ENCODE measurements at regions not wholly inside any gene's neighbourhood (a gene's known extent, or its start where the extent isn't known, plus 50 kb on each side); places are given as distances from the start of the nearest gene placed in this dataset.

- H3K4me3 ChIP-seq (ENCODE audit: low read length) = no peak overlapping the region; the same call in 1 of the 2 replicates
- peak; percentile 78 for TF ChIP-seq CTCF (conservative IDR thresholded peaks at IDR 0.05; ENCODE audit: low read length)
- peak; percentile 23 for DNase-seq (ENCODE audit: low read depth)
Measured at GRCh38 chr11:64449381-64450167, 90.6 kb downstream of the RPS6KA4 start.

- H3K4me3 ChIP-seq (ENCODE audit: low read length) = no peak overlapping the region
- no peak for DNase-seq (ENCODE audit: low read depth)
- TF ChIP-seq CTCF (conservative IDR thresholded peaks at IDR 0.05; ENCODE audit: low read length) = no peak
Measured at GRCh38 chr11:64450168-64450560, 91.2 kb downstream of the RPS6KA4 start.

DNA sequence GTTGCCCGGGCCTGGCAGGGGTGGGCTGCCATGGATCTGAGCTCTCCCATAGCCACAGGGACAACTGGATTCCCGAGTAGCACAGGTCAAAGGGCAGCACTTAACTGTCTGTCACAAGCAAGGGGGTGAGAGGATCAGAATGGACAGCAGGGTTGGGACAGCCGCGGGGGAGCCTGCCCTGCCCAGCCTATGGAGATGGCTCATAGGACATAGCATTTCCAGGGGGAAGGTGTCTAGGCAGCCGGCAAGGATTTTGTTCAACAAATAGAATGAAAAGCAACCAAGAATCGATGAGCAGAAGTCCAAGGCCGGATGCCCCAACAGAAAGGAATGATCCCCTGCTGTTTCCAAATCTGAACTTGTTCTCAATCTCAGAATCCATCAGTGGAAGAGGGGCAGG lies 92.9 kb downstream of the RPS6KA4 start:
- DNase-seq (ENCODE audit: low read depth) = no peak
- TF ChIP-seq CTCF (conservative IDR thresholded peaks at IDR 0.05; ENCODE audit: low read length) = no peak
- H3K4me3 ChIP-seq (ENCODE audit: low read length) = no peak overlapping the region

DNA sequence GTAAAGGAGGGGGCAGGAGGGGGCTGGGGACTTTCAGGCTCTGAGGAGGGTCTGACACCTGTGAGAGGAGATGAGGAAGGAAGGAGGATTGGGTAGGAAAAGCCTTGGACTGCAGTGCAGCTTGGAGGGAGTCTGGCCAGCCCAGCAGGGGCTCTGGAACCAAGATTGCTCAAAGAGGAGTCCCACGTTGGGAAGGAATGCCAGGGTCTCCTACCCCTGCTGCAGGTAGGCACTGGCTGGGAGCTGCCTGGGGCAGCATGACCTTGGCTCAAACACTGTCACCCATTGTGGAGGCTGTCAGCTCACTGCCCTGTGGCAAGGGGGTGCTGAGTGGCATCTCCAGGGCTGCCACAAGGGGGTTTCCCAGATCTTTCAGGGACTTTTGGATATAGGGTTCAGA lies 94.5 kb downstream of the RPS6KA4 start:
- no peak for DNase-seq (ENCODE audit: low read depth)
- TF ChIP-seq CTCF (conservative IDR thresholded peaks at IDR 0.05; ENCODE audit: low read length) = no peak
- H3K4me3 ChIP-seq (ENCODE audit: low read length) = no peak overlapping the region

DNA sequence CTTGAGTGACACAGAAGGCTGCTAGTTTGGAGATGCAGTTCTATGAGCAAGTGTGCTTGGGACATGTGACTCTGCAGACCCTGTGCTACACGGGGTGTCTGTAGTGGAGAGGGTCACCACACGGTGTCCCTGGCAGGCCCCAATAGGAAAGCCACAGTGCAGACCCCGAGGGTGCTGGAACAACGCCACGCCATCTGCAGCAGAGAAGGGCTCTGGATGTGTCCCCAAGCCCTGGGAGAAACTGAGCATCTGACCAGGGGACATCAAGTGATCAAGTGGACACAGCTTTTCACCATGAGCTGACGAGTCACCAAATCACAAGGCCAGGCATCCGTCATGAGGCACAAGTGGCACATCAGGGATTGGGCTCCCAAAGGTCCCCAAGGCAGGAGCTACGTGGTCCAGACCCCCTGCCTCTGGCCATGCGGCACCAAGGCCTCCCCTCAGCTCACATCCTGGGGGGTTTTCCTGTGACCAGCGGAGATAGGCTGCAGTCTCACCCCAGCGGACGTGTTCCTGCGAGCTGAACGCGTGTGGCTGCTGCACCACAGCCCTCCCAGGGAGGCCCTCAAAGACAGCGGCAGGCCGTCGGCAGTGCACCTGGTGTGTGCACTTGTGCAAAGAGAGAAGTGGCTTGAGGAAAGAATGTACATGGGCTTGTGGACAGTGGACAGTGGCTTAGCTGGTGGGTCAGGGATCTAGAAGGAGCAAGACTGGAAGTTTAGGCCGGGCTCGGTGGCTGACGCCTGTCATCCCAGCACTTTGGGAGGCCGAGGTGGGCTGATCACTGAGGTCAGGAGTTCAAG lies 96.7 kb downstream of the RPS6KA4 start:
- no peak for DNase-seq (ENCODE audit: low read depth)
- no peak overlapping the region for H3K4me3 ChIP-seq (ENCODE audit: low read length)
- no peak for TF ChIP-seq CTCF (conservative IDR thresholded peaks at IDR 0.05; ENCODE audit: low read length)

DNA sequence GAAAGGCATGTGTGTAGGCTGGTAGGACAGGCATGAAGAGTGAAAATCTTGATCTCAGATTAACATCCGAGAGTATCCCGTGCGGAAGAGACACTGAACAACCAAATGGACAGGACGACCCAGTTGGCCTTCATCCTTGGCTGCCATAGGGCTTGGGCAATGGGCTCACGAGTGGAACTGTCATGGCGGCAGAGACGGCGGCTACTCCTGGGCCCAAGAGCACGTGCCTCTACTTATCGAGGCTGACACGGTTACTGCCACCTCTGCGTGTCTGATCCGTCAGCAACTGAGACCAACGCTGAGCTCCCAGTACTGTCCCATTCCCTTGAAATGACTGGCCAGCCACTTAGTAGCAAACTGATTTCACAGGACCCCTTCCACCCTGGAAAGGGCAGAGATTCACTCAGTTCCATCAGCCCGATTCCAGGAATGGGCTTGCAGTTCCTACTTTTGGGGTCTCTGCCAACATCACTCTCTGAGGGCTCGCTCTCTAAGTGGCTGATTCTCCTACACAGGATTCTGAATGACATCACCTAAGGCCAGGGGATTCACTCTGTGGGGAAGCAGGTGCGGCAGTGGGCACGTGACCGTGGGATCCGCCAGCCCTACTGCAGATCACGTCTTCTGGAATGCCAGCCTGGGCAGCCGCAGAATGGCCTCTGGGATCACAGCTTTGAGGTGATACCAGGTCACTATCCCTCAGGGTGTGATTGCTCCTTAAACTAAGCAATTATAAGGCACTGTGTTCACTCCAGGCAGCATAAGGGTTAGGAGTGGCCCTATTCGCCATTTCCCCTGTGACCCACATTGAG lies 97.8 kb downstream of the RPS6KA4 start:
- no peak overlapping the region for H3K4me3 ChIP-seq (ENCODE audit: low read length)
- TF ChIP-seq CTCF (conservative IDR thresholded peaks at IDR 0.05; ENCODE audit: low read length) = no peak
- DNase-seq (ENCODE audit: low read depth) = no peak

Data from AG10803 (cell line).